Spleen (tissue), 7 donors: ENCODE measurements at regions not wholly inside any gene's neighbourhood (a gene's known extent, or its start where the extent isn't known, plus 50 kb on each side); places are given as distances from the start of the nearest gene placed in this dataset.

ENCODE experiments used
- CTCF ChIP-seq, 11 experiments: fragments of 200-600 bp in 7 of 11; fragments of 450-650 bp in 4 of 11; sonication (generic) in 4 of 11; IDR thresholded peaks in 8 of 11; conservative IDR thresholded peaks in 3 of 11; 1 replicate in 7 of 11; 2 replicates in 4 of 11; pipeline versions ENCODE4 v1.4.0 to v1.8.0; 2016 to 2021; ENCODE audit warnings: antibody characterized with exemption in 11 of 11, inconsistent platforms in 4 of 11, mild to moderate bottlenecking in 1 of 11
- POLR2A ChIP-seq, 3 donors: fragments of 450-650 bp; IDR thresholded peaks; one replicate each; pipeline ENCODE4 v1.5.1; 2017; ENCODE audit warnings: antibody characterized with exemption in 3 of 3, mild to moderate bottlenecking in 1 of 3
- POLR2AphosphoS5 ChIP-seq, 3 donors: sonication (generic); formaldehyde crosslinking; IDR thresholded peaks; one replicate each; pipeline ENCODE4 v1.5.1; 2017; ENCODE audit warnings: antibody characterized with exemption in 3 of 3
- donor health status: DM: no; HTN: no; CAD: no; lungs with moderate emphysema.
- donor health status: DM: no; HTN: no; CAD: no.
- donor health status: DM: no; HTN: no; CAD: no.

GRCh38 chr7:24456526-24457218 is 116.6 kb upstream of the PALS2 start:
- TF ChIP-seq CTCF (IDR thresholded peaks at IDR 0.05 in 8 of 11, conservative IDR thresholded peaks at IDR 0.05 in 3 of 11): no peak
- TF ChIP-seq POLR2A (IDR thresholded peaks at IDR 0.05): no peak
- no peak for TF ChIP-seq POLR2AphosphoS5 (IDR thresholded peaks at IDR 0.05)
